ENCODE measurements at regions not wholly inside any gene's neighbourhood (a gene's known extent, or its start where the extent isn't known, plus 50 kb on each side); places are given as distances from the start of the nearest gene placed in this dataset.

- Histone ChIP-seq H3K27ac (ENCODE audit: insufficient read depth, low read length) (no peak overlapping the region), H3K9ac (ENCODE audit: insufficient read depth, low read length) (no peak overlapping the region), H3K27me3 (ENCODE audit: control insufficient read depth, insufficient read depth, low read length) (no peaks in the 10 kb centered on the region), H2AFZ (ENCODE audit: low read length) (no peak overlapping the region), H3K36me3 (ENCODE audit: control insufficient read depth, insufficient read depth, low read length) (no peaks in the 10 kb centered on the region), H3K4me3 (replicated peaks in 1 of 4; ENCODE audit: control extremely low read depth in 1 of 4, insufficient read depth in 1 of 4, low read depth in 3 of 4, low read length in 4 of 4) (no peak overlapping the region), H4K20me1 (ENCODE audit: control insufficient read depth, extremely low read depth, insufficient read depth, low read length) (no peaks in the 10 kb centered on the region), H3K4me2 (ENCODE audit: extremely low read depth, insufficient read depth, low read length) (no peak overlapping the region), H3K9me3 (ENCODE audit: control insufficient read depth, insufficient read depth, low read depth, low read length) (no peaks in the 10 kb centered on the region), H3K79me2 (ENCODE audit: control insufficient read depth, insufficient read depth, low read length) (no peaks in the 10 kb centered on the region), H3K4me1 (ENCODE audit: control insufficient read depth, extremely low read depth, insufficient read depth, low read length) (no peaks in the 10 kb centered on the region)
- TF ChIP-seq EZH2 (IDR thresholded peaks at IDR 0.05; ENCODE audit: low read length, missing control alignments) (no peak), CTCF (conservative IDR thresholded peaks at IDR 0.05 in 1 of 2, IDR thresholded peaks at IDR 0.05 in 1 of 2; ENCODE audit: low read depth in 1 of 2, low read length in 2 of 2) (no peak)
- DNase-seq (ENCODE audit: low read depth in 2 of 2): no peak
These were observed 177.0 kb downstream of the KIF18A start for GRCh38 chr11:27930946-27931345.

GRCh38 chr11:27928809-27929208, 179.1 kb downstream of the KIF18A start:
- Histone ChIP-seq H3K4me3 (replicated peaks in 1 of 4; ENCODE audit: control extremely low read depth in 1 of 4, insufficient read depth in 1 of 4, low read depth in 3 of 4, low read length in 4 of 4) (no peak overlapping the region), H4K20me1 (ENCODE audit: control insufficient read depth, extremely low read depth, insufficient read depth, low read length) (no peaks in the 10 kb centered on the region), H3K9me3 (ENCODE audit: control insufficient read depth, insufficient read depth, low read depth, low read length) (no peaks in the 10 kb centered on the region), H3K4me1 (ENCODE audit: control insufficient read depth, extremely low read depth, insufficient read depth, low read length) (no peaks in the 10 kb centered on the region), H3K79me2 (ENCODE audit: control insufficient read depth, insufficient read depth, low read length) (no peaks in the 10 kb centered on the region), H3K27me3 (ENCODE audit: control insufficient read depth, insufficient read depth, low read length) (no peaks in the 10 kb centered on the region), H3K27ac (ENCODE audit: insufficient read depth, low read length) (no peak overlapping the region), H3K9ac (ENCODE audit: insufficient read depth, low read length) (no peak overlapping the region), H3K4me2 (ENCODE audit: extremely low read depth, insufficient read depth, low read length) (no peak overlapping the region), H2AFZ (ENCODE audit: low read length) (no peak overlapping the region), H3K36me3 (ENCODE audit: control insufficient read depth, insufficient read depth, low read length) (no peaks in the 10 kb centered on the region)
- TF ChIP-seq CTCF (conservative IDR thresholded peaks at IDR 0.05 in 1 of 2, IDR thresholded peaks at IDR 0.05 in 1 of 2; ENCODE audit: low read depth in 1 of 2, low read length in 2 of 2) (no peak), EZH2 (IDR thresholded peaks at IDR 0.05; ENCODE audit: low read length, missing control alignments) (no peak)
- DNase-seq (ENCODE audit: low read depth in 2 of 2): peak in 1 of 2 donors; percentile 43

GRCh38 chr11:27926981-27927481, 180.9 kb downstream of the KIF18A start:
- Histone ChIP-seq H3K4me3 (replicated peaks in 1 of 4; ENCODE audit: control extremely low read depth in 1 of 4, insufficient read depth in 1 of 4, low read depth in 3 of 4, low read length in 4 of 4) (no peak overlapping the region), H3K9ac (ENCODE audit: insufficient read depth, low read length) (no peak overlapping the region), H3K27ac (ENCODE audit: insufficient read depth, low read length) (no peak overlapping the region), H4K20me1 (ENCODE audit: control insufficient read depth, extremely low read depth, insufficient read depth, low read length) (no peaks in the 10 kb centered on the region), H3K36me3 (ENCODE audit: control insufficient read depth, insufficient read depth, low read length) (no peaks in the 10 kb centered on the region), H2AFZ (ENCODE audit: low read length) (no peak overlapping the region), H3K4me2 (ENCODE audit: extremely low read depth, insufficient read depth, low read length) (no peak overlapping the region), H3K27me3 (ENCODE audit: control insufficient read depth, insufficient read depth, low read length) (no peaks in the 10 kb centered on the region), H3K9me3 (ENCODE audit: control insufficient read depth, insufficient read depth, low read depth, low read length) (no peaks in the 10 kb centered on the region), H3K4me1 (ENCODE audit: control insufficient read depth, extremely low read depth, insufficient read depth, low read length) (no peaks in the 10 kb centered on the region), H3K79me2 (ENCODE audit: control insufficient read depth, insufficient read depth, low read length) (no peaks in the 10 kb centered on the region)
- TF ChIP-seq EZH2 (IDR thresholded peaks at IDR 0.05; ENCODE audit: low read length, missing control alignments): no peak
- TF ChIP-seq CTCF (conservative IDR thresholded peaks at IDR 0.05 in 1 of 2, IDR thresholded peaks at IDR 0.05 in 1 of 2; ENCODE audit: low read depth in 1 of 2, low read length in 2 of 2): no peak
- peak; percentile 78 to 99 for DNase-seq (ENCODE audit: low read depth in 2 of 2)

Measured in fibroblast of lung (primary cell).